Right cardiac atrium (tissue), 5 donors: ENCODE measurements at regions not wholly inside any gene's neighbourhood (a gene's known extent, or its start where the extent isn't known, plus 50 kb on each side); places are given as distances from the start of the nearest gene placed in this dataset.

Experiments
- ATAC-seq, 2 donors: fragments of 200-7000 bp; cut with Tn5 transposase; one replicate each; pipeline versions ENCODE4 v1.8.0 to v1.9.1; 2020; ENCODE audit warnings: moderate library complexity in 2 of 2, mild to moderate bottlenecking in 1 of 2
- DNase-seq, 3 donors: peaks; one replicate each; pipeline ENCODE4 v3.0.0-alpha.2; 2020
- H3K27ac ChIP-seq: one replicate; pipeline ENCODE4 v1.5.1; 2013; ENCODE audit warnings: mild to moderate bottlenecking, low read length, control low read depth, moderate library complexity
- H3K27me3 ChIP-seq: one replicate; pipeline ENCODE4 v1.6.1; 2013; ENCODE audit not compliant: control insufficient read depth, insufficient read depth
- H3K4me1 ChIP-seq: one replicate; pipeline ENCODE4 v1.6.1; 2013; ENCODE audit warnings: low read length; ENCODE audit not compliant: control insufficient read depth, insufficient read depth
- H3K4me3 ChIP-seq: one replicate; pipeline ENCODE4 v1.5.1; 2013; ENCODE audit warnings: low read length, control low read depth
- H3K9me3 ChIP-seq: one replicate; pipeline ENCODE4 v1.6.1; 2013; ENCODE audit warnings: low read length; ENCODE audit not compliant: control insufficient read depth
- WGBS: extraction: QIAGEN DNeasy Blood & Tissue Kit; methylation state at CpG from one replicate; pipeline ENCODE4 v1.1.7; 2013; 5-methylcytosine and 5-hydroxymethylcytosine counted together
- intact Hi-C, 4 donors: fragments of 100-400 bp; cut with DNase I; formaldehyde crosslinking; loops; one replicate each; pipeline versions ENCODE4 v1.11.0 to v1.14.0; 2022 to 2023
- donor health status: healthy with polysubstance abuse.
- donor health status: DM: no; HTN: yes; CAD: no.
- donor health status: DM: no; HTN: no; CAD: no.
- donor health status: DM: no; HTN: yes; CAD: no; lungs with severe emphysema.
- donor health status: DM: yes; HTN: yes; CAD: no.

DNA sequence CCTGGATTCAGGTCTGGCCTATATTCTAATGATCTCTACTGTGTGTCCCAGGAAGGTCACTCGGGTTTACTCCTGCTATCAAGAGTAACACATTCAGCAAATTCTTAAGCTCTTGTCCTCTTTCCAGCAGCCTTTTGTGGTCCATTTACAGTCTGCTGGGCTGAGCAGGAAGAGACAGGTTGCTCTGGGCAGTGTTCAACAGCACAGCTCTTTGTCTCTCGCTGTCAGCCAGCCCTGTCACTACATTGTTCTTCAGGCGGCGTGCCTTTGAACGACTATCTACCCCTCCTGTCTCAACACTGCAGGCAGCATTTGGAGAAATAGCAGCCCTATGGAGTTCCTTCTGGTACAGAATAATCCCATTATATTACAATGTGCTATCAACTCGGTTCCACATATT lies 192.2 kb upstream of the TBX20 start:
- Histone ChIP-seq H3K27me3 (no peaks in the 10 kb centered on the region), H3K27ac (no peak overlapping the region), H3K4me1 (no peaks in the 10 kb centered on the region), H3K4me3 (no peak overlapping the region), H3K9me3 (no peaks in the 10 kb centered on the region)
- intact Hi-C loops = no loop called here
- ATAC-seq (peak; percentile 74 to 89), DNase-seq (peak in 1 of 3 donors; percentile 62)
- WGBS = 41% methylated on average over 6 of the region's 6 CpGs

DNA sequence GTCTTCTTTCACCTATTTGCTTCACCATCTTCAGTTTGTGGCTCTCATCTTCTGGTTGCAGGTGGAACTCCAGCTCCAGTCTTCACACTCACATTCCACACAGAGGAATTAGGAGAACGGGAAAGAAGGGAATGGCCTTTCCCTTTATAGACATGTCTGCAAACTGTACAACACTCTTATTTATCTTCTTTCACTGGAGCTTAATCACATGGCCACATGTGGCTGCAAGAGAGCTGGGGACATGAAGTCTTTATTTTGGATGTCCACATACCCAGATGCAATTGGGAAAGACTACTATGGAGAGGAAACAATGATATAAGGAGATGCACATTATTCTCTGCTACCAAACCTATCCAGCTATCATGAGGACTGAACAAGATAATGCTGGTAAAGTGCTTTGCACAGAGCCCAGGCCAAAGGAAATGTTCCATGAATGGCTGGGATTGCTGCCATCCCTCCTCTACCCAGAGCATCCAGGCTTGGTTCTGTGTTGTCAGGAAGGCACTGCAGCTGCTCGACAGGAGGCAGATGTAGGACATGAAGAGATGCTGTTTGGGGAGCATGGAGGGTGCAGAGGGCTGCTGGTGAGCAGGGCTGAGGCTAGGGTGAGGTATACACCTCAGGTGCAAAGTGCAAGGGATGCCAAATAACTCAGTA lies 183.8 kb upstream of the TBX20 start:
- no peak overlapping the region for H3K4me3 ChIP-seq
- intact Hi-C loops = no loop called here
- WGBS = 52% methylated on average over 2 of the region's 2 CpGs
- DNase-seq = no peak
- H3K4me1 ChIP-seq = no peaks in the 10 kb centered on the region
- no peaks in the 10 kb centered on the region for H3K27me3 ChIP-seq
- ATAC-seq = peak; percentile 46 to 76
- H3K27ac ChIP-seq = peak overlapping the region; percentile 36
- no peaks in the 10 kb centered on the region for H3K9me3 ChIP-seq

DNA sequence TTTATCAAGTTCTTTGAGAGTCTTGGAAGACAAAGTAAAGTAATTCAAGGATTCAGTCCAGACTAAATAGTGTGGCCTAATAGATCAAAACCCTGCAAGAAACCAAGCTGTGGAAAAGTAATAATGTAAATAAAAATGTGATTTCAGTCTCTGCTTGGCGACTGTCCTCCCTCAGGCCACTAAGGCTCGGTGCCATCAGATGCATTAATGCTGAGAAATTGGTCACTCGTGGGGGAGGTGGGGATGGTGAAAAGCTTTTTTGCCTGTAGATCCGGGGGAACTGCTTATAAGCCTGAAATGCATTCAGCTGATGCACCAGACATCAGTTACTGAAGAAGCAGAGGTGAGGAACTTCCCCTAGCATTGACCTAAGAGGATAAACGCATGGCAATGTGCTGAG lies 182.6 kb upstream of the TBX20 start:
- intact Hi-C loops = no loop called here
- WGBS = 60% methylated on average over 5 of the region's 5 CpGs

DNA sequence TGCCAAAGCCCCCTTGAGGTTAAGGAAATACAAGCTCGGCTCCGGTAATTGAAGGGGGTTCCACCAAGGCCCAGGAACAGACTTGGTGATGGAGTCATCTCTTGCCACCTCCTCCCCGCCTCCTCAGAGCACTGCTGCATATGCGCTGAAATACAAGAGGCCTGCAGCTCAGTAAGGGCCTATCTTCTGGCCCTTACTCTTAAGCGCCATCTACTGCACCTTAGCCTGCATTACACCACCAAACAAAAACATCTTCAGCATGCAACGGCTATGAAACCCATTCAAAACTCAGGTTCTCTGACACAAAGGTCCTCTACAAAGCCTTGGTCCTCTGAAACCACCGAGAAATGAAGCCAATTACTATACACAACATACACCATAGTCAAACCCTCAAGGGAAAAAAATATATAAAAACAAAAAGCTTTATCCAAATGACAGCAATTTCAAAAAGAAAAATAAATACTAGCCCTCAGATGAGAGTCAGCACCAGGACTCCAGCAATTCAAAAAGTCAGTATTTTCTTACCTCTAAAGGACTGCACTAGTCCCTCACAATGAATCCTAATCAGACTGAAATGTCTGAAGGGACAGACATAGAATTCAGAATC lies 176.8 kb upstream of the TBX20 start:
- H3K27me3 ChIP-seq = no peaks in the 10 kb centered on the region
- 76% methylated on average over 7 of the region's 7 CpGs for WGBS
- no peak for ATAC-seq
- no peaks in the 10 kb centered on the region for H3K4me1 ChIP-seq
- intact Hi-C loops = no loop called here
- no peak overlapping the region for H3K27ac ChIP-seq
- no peak overlapping the region for H3K4me3 ChIP-seq
- H3K9me3 ChIP-seq = no peaks in the 10 kb centered on the region
- no peak for DNase-seq

More for the DNA sequence above, 182.6 kb upstream of the TBX20 start:
- no peak for DNase-seq
- H3K4me1 ChIP-seq = no peaks in the 10 kb centered on the region
- no peaks in the 10 kb centered on the region for H3K9me3 ChIP-seq
- no peaks in the 10 kb centered on the region for H3K27me3 ChIP-seq
- H3K27ac ChIP-seq = no peak overlapping the region
- ATAC-seq = no peak
- no peak overlapping the region for H3K4me3 ChIP-seq

DNA sequence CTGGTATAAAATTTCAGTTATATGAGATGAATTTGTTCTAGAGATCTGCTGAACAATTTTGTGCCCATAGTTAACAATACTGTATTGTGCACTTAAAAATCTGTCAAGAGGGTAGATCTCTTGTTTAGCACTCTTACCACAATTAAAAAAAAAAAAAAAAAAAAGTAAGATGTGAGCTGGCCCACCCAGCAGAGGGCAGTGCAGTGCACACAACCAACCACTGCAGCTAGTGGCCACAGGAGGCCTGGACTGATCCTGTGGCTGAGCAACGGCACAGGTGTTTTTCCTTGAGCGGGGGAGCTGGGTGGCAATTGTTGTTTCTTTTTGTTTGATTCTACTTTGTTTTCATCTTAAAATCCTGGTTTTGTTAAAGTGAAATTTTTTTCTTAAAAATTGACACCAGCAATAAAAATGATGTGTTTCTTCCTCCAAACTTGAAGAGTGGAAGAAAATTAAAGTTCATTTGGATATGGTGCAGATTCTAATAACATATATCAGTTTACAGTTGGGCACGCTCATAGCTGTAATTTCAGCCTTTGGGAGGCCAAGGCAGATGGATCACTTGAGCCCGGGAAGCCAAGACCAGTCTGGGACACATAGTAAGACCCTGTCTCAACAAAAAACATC lies 171.1 kb upstream of the TBX20 start:
- ATAC-seq = peak; percentile 65 to 74
- H3K27me3 ChIP-seq = no peaks in the 10 kb centered on the region
- 58% methylated on average over 4 of the region's 4 CpGs for WGBS

DNA sequence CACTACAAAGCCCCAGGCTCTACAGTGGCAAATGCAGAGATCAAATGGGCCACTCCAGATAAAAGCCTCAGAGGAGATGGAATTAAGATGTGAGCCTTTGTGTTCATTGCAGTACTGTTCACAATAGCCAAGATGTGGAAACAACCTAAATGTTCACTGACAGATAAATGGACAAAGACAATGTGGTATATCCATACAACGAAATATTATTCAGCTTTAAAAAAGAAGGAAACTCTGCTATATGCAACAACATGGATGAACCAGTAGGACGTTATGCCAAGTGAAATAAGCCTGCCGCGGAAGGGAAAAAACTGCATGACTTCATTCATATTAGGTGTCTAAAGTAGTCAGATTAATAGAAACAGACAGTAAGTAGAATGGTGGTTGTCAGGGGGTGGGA lies 170.5 kb upstream of the TBX20 start:
- WGBS = 75% methylated on average over 4 of the region's 4 CpGs
- Histone ChIP-seq H3K4me1 (peaks cover 3% of the 10 kb centered on the region), H3K27me3 (no peaks in the 10 kb centered on the region), H3K27ac (no peak overlapping the region), H3K4me3 (no peak overlapping the region), H3K9me3 (no peaks in the 10 kb centered on the region)
- ATAC-seq = no peak
- DNase-seq = no peak
- intact Hi-C loops = loop anchor here in 2 of 4 donors (5.0 to 10.0 kb wide), 3 partner anchors 90 to 170 kb away; partner anchors contain the start of gene TBX20 (in 1 of the 2)

More for the DNA sequence above, 171.1 kb upstream of the TBX20 start:
- Histone ChIP-seq H3K4me3 (no peak overlapping the region), H3K4me1 (peaks cover under 1% of the 10 kb centered on the region), H3K9me3 (no peaks in the 10 kb centered on the region), H3K27ac (no peak overlapping the region)
- intact Hi-C loops = loop anchor here (5.0 to 10.0 kb wide), 4 partner anchors 90 to 170 kb away; partner anchors contain the start of gene TBX20 (in 1 of the 4)
- DNase-seq = peak; percentile 61 to 88 (median 81)

DNA sequence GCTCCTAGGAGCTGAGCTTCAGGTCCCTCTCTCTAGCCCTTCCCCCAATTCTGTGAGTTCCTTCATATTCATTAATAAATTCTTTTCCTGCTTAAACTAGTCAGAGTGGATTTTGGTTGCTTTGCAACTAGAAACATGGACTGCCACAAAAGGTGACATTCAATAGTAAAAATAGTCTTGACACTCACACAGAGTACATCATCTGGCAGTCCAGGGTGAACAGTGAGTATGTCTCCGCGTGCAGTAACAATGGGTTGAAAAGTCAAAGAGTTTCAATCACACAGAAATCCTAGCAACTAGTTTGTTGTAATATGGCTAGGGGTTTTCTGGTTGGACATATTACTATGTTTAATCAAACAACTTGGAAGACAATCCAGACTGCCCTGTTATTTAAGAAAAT lies 168.8 kb upstream of the TBX20 start:
- ATAC-seq = peak; percentile 32 to 40
- DNase-seq = no peak
- H3K9me3 ChIP-seq = no peaks in the 10 kb centered on the region
- intact Hi-C loops = loop anchor here in 2 of 4 donors (5.0 to 10.0 kb wide), 3 partner anchors 92 to 168 kb away; partner anchors contain the start of gene TBX20 (in 1 of the 2)
- peak overlapping the region; percentile 44 for H3K27ac ChIP-seq
- no peaks in the 10 kb centered on the region for H3K27me3 ChIP-seq
- no peak overlapping the region for H3K4me3 ChIP-seq
- peaks cover 3% of the 10 kb centered on the region for H3K4me1 ChIP-seq
- WGBS = 72% methylated on average over 2 of the region's 2 CpGs

DNA sequence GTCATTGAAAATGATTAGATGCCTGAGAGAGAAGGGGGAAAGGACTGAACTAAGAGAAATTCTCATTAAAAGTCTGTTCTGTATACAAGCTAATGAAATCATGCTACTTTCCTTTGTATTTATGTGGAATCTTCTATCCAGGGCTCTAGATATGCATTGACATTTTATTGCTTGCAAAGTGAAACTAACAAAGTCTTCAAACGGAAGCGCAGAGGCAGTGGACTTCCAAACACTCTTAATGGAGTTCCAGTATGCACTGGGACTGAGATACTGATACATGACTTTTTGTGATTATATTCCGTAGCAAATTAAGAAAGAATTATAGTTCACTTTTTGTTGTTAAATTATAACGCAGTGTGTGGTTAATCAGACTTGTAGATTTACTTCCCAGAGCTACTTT lies 166.8 kb upstream of the TBX20 start:
- intact Hi-C loops = loop anchor here in 2 of 4 donors (5.0 to 10.0 kb wide), 3 partner anchors 94 to 166 kb away; partner anchors contain the start of gene TBX20 (in 1 of the 2)
- Histone ChIP-seq H3K9me3 (no peaks in the 10 kb centered on the region), H3K4me1 (peaks cover 3% of the 10 kb centered on the region), H3K27ac (no peak overlapping the region), H3K27me3 (no peaks in the 10 kb centered on the region), H3K4me3 (peak overlapping the region; percentile 27)
- DNase-seq (no peak), ATAC-seq (no peak)
- 27% methylated on average over 4 of the region's 4 CpGs for WGBS

DNA sequence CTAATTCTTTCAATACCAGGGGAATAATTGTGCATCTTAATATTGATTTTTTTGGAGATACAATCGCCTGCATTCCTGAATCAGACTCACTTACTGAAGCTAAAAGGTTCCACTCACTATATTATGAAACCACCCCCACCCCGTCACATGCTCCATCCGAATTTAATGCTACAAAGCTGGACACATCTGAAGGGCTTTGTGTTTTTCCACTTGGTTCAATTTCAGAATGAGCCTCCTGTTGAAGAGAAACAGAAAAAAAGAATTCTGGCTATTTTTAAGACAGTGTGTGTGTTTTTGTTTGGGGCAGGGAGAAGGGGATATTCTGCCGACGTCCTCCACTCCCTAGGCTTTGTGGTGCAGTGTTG lies 165.5 kb upstream of the TBX20 start:
- Histone ChIP-seq H3K27ac (peak overlapping the region; percentile 12), H3K4me1 (peaks cover 3% of the 10 kb centered on the region), H3K9me3 (no peaks in the 10 kb centered on the region), H3K4me3 (no peak overlapping the region), H3K27me3 (no peaks in the 10 kb centered on the region)
- intact Hi-C loops = no loop called here
- 36% methylated on average over 5 of the region's 5 CpGs for WGBS
- peak in 1 of 3 donors; percentile 60 for DNase-seq
- ATAC-seq = no peak

DNA sequence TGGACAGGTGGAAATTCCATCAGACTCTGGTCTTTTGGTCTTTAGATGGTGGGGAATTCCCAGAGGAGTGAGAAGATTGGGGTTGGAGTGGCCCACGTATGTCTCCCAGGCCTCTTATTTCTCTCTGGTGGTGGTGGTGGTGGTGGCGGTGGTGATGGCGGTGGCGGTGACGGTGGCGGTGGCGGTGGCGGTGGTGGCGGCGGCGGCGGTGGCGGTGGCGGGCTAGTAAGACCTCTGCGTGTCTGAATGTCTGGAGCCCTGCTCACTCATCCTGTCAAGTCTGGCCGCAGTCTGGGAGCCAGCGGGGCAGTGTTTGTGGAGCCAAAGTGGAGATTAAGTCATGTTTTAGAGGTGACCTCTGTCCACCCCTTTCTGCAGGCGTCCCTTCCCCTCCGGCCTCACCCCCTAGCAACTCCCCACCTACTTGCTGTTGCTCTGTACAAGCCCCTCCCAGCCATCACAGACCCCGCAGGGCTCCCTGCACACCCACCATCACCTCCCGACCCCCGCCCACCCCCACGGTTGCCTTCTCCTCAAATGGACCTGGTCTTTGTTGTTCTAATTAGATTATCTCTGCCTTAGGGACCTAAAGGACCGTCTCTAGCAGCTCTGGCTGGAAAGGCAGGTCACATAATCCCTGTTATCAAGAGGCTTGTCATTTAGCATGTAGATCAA lies 165.0 kb upstream of the TBX20 start:
- 57% methylated on average over 24 of the region's 24 CpGs for WGBS
- intact Hi-C loops = no loop called here
- H3K27ac ChIP-seq = no peak overlapping the region
- DNase-seq = peak; percentile 62 to 84 (median 82)
- H3K9me3 ChIP-seq = no peaks in the 10 kb centered on the region
- H3K4me1 ChIP-seq = peaks cover 3% of the 10 kb centered on the region
- H3K27me3 ChIP-seq = no peaks in the 10 kb centered on the region
- H3K4me3 ChIP-seq = no peak overlapping the region
- peak; percentile 4 to 43 for ATAC-seq

DNA sequence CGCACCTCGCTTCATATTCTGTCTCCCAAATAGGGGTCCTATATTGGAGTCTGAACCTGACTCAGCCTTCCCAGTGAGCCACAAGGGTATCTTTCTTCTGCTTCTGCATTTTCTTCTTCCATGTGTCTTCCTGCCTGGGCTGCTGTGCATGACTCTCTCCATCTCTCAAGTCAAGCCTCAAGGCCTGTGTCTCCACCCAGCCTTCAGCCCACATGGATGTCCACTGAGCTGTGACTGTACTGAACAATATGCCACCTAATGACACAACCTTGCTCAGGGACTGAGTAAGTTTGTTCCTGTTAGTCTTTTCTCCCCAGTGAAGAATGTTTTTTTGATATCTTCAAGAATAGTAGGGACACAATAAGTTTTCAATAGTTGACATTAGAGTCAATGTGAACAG lies 162.7 kb upstream of the TBX20 start:
- peak overlapping the region; percentile 30 for H3K27ac ChIP-seq
- H3K27me3 ChIP-seq = no peaks in the 10 kb centered on the region
- peaks cover 3% of the 10 kb centered on the region for H3K4me1 ChIP-seq
- WGBS = 98% methylated on average over 2 of the region's 2 CpGs
- ATAC-seq (no peak), DNase-seq (no peak)
- H3K4me3 ChIP-seq = no peak overlapping the region
- no peaks in the 10 kb centered on the region for H3K9me3 ChIP-seq
- intact Hi-C loops = no loop called here
